Liver (tissue), 3 donors: ENCODE measurements at regions not wholly inside any gene's neighbourhood (a gene's known extent, or its start where the extent isn't known, plus 50 kb on each side); places are given as distances from the start of the nearest gene placed in this dataset.

ENCODE experiments used
- CTCF ChIP-seq: fragments of 150-350 bp; IDR thresholded peaks from 2 replicates; pipeline ENCODE4 v1.5.1; 2017; ENCODE audit warnings: improper control_type of control experiment, low read depth, low read length; ENCODE audit not compliant: missing input control
- GABPA ChIP-seq, 2 donors: IDR thresholded peaks in 1 of 2; conservative IDR thresholded peaks in 1 of 2; 2 replicates each; pipeline ENCODE4 v1.6.1; 2016; ENCODE audit warnings: antibody characterized with exemption in 2 of 2, mild to moderate bottlenecking in 1 of 2, moderate library complexity in 1 of 2
- donor health status: healthy.
- donor health status: healthy.

GRCh38 chr3:6249679-6250078 lies 611.2 kb upstream of the GRM7 start:
- TF ChIP-seq GABPA (IDR thresholded peaks at IDR 0.05 in 1 of 2, conservative IDR thresholded peaks at IDR 0.05 in 1 of 2), result no peak
- TF ChIP-seq CTCF, result no peak
